HG03558 (cell line): ENCODE measurements at regions not wholly inside any gene's neighbourhood (a gene's known extent, or its start where the extent isn't known, plus 50 kb on each side); places are given as distances from the start of the nearest gene placed in this dataset.
A peak's percentile ranks its signal among the peaks of the same experiment; 100 is the strongest.

ENCODE experiments used
- ATAC-seq: cut with Tn5 transposase; IDR thresholded peaks from one replicate; pipeline ENCODE4 v1.9.1; 2021; ENCODE audit warnings: moderate number of reproducible peaks; ENCODE audit not compliant: unreplicated experiment; ENCODE audit errors: extremely low read depth

DNA sequence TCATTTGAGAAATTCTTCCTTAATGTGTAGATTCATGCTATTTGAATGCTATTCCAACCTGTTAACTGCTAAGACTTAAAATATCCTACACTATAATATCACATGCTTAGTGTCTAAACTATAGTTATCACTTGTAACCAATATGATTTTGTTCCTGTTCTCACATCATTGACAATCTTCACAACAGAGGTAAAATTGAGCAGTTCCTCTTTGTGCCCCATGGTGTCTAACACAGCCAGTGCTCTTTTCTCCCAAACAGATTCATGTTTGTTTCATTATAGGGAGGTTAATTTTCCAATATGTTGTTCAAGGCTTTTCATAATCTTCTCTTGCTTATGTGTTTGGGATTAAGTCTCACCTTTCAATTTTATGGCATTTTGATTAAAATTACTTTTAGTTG lies 591.1 kb downstream of the ZPLD1 start:
- no peak for ATAC-seq

DNA sequence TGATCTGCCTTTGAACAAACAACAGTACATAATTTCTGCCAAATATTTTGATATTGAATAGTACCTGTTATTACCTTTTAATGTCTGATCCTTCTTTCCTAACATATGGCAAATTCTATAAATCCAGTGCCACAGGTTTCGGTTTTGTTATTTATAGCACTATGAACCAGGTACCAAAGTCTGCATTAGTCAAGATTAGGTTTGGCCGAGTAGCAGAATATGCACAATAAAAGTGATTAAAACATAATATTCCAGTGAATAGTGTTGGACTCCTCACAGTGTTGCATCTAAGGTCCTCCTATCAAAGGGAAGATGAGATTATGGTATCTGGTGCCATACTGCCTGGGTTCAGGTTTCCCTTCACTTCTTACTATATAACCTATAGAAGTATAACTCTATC lies 599.0 kb downstream of the ZPLD1 start:
- ATAC-seq, result no peak

DNA sequence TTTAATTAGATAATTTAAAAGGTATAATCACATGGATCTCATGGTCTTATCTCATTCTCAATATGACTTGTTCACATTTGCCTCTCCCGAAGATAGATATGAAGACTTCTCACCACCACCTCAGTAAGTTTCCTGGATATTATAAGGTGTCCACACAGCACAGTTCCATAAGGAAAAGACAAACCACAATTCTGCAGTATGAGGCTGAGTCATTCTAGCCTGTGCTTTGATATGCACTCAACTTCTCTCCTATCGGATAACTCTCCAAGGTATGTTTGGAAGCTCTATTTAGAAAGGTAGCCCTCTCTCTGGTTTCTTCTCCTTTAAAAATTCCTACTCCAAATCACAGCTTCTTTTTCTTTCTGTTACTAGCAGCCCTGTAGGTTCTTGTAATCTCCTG lies 612.8 kb downstream of the ZPLD1 start:
- ATAC-seq, result no peak

DNA sequence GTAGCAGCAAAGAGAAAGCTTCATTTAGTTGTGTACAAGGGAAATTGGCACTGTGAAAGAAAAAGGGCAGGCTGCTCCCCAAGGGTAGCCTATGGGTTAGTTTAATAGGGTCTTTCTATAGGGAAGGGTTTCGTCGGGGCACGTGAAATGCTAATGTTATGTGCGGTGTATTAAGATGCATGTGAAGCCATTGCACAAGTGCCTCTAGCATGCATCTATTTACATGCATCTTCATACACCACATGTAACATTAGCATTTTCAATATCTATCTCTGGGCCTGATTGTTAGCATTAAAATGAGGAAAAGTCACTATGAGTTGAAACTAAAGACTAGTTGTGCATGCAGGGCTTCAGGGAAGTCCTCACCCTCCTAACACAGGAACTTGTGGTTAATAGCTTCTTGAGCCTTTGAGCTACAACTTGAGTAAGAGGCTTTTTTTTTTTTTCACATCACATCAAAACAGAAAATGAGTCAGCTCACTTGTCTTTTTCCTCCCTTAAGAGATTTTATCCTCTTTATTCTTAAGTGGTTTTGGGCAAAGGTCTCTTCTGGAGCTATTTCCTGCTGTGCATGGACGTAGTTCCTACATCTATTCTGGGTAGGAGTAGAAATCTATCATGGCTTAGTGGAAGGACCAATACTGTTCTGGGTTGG lies 613.4 kb downstream of the ZPLD1 start:
- no peak for ATAC-seq

- ATAC-seq, result no peak
These were observed 617.5 kb downstream of the ZPLD1 start for GRCh38 chr3:103052236-103052830.

DNA sequence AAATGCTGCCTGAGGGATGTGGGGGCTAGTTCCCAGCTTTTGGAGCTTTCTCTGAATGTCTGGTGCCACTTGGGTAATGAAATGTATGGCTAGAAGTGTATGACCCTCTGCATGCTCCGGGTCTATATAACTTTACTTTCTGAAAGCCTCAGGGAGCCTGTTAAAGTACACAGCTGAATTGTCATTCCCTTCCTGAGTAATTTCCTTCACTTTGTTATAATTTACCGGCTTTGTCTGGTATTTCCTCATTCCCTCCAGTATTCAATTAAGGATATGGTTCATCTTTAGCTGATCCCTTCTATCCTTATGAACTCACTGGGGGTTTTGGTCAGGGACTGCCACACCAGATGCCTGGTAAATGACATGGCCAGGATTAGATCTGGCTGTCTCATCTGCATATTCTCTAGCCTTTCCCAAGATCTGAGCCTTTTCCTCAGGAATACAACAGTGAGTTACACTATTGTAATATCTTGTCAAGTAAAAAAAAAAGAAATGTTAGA lies 620.3 kb downstream of the ZPLD1 start:
- no peak for ATAC-seq

- no peak for ATAC-seq
These were observed 621.7 kb downstream of the ZPLD1 start for GRCh38 chr3:103056542-103056941.

DNA sequence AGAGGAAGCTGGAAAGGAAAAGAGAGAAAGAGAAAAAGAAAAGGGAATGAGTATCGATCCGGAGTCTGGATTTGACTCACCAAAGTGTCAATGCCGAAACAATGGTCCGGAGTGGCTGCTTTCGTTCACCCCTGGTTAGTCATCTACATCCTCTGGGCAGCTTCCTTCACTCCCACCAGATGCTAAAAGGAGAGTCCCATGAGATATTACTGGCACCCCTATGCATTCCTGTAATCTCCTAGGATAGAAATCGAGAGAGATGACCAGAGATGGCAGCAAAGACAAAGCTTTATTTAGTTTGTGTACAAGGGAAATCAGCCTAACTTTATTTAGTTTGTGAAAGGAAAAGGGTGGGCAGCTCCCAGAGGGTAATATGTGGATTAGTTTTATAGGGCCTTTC lies 622.2 kb downstream of the ZPLD1 start:
- ATAC-seq, result no peak

GRCh38 chr3:103057487-103057886 lies 622.7 kb downstream of the ZPLD1 start:
- ATAC-seq, result no peak

DNA sequence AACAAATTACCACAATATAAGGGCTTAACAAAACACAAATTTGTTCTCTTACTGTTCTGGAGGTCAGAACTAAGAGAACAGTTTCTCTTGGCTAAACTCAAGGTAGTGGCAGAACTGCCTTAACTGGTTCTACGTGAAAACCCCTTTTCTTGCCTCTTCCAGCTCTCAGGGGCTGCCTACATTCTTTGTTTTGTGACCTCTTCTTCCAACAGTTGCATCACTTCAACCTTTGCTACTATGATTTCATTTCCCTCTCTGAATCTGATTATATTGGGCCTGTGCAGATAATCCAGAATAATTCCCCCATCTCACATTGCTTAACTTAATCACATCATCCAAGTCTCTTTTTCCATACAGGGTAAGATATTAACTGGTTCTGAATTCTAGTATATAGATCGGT lies 624.6 kb downstream of the ZPLD1 start:
- no peak for ATAC-seq

DNA sequence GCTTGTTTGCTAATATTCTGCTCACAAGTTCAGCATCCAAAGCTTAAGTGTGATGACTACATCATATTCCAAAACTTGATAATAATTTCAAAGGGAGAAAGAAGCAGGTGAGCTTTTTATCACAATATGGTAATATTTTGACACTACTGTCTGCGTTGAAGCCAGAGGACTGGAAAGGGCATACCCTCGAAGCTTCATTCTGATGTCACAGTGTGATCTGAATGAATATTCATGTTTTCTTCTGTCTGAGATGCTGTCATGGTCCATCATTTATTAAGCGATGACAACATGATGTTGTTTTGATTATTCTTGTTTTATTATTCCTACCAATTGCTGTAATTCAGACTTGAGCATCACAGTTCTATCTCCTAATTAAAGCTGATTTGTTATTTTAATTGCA lies 625.4 kb downstream of the ZPLD1 start:
- no peak for ATAC-seq

DNA sequence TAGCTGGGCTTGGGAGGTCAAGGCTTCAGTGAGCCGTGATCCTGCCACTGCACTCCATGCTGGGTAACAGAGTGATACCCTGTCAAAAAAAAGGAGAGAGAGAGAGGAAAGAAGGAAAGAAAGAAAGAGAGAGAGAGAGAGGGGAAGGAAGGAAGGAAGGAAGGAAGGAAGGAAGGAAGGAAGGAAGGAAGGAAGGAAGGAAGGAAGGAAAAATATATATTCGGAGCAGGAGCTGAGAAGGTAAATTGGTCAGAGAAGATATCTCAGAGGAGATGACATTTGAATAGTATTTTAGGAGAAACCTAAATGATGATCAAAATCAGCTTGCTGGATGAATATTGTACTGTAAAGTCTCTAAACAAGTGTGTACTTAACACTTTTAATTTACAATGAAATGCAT lies 633.1 kb downstream of the ZPLD1 start:
- ATAC-seq, result no peak

DNA sequence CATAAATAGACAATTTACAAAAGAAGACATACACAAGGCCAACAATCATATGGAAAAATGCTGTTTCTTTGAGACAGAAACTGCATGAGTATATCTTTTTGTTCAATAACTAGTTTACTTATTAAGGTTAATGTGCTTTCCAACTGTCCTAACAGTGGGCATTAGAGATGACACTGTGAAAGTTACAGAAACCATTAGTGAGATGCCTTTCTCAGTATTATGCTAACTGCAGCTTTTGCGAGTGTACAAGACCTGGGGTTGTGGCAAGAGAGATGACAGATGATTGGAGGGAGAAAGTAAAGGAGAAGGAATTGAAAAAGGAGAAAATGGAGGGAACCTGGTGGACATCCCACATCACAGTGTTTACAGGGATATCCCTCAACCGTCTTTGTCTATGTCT lies 640.5 kb downstream of the ZPLD1 start:
- no peak for ATAC-seq

- no peak for ATAC-seq
These were observed 643.1 kb downstream of the ZPLD1 start for GRCh38 chr3:103077910-103078309.

GRCh38 chr3:103082501-103082900 lies 647.7 kb downstream of the ZPLD1 start:
- no peak for ATAC-seq

DNA sequence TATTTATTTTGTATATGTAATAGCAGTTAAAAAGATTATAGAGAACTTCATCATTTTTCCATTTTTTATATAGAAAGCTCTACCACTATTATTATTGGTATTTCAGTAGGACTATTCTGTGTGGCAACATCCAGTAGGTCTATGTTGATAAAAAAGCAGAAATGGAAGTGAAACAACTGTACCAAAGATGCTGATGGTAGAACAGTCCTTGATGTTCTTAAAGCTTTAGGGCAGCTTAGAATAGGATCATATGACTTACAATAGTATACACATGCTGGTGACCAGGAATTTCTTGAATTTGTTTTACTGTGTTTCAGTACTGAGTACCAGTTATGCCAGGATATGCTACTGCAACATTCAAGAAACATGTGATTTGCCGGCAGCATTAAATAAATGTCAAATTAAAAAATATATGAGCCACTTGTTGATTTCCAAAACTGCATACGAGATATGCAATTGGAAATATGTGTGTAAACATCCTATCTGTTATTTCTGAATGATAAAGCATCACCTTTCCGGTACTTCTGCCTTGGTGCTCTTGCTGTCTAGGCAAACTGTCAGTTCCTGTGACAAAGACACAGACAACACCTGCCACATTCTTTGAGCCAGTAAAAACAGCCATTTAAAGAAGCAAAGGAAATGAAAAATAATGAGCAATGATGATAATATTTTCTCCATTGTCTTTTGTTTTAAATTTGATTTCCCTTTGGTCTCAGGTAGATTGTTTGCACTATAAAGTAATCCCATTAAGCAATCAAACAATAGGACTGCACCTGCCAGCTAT lies 649.2 kb downstream of the ZPLD1 start:
- no peak for ATAC-seq

DNA sequence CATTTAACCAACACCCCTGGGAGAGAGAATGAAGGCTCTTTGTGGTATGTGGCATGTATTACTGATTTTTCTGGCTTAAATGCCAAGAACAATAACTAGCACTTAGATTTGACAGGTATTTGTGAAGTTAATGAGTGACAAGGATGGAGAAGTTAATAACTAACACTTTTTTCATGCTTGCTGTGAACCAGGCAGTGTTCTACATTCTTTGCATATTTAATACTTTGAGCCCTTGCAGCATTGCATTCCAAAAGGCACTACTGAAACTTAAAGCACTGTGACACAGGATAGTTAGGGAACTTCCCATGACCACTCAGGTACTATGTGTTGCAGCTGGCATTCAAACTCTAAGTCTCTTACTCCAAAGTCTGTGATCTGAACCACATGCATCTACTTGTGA lies 650.6 kb downstream of the ZPLD1 start:
- ATAC-seq, result peak; percentile 49

- no peak for ATAC-seq
These were observed 654.9 kb downstream of the ZPLD1 start for GRCh38 chr3:103089758-103090157.

DNA sequence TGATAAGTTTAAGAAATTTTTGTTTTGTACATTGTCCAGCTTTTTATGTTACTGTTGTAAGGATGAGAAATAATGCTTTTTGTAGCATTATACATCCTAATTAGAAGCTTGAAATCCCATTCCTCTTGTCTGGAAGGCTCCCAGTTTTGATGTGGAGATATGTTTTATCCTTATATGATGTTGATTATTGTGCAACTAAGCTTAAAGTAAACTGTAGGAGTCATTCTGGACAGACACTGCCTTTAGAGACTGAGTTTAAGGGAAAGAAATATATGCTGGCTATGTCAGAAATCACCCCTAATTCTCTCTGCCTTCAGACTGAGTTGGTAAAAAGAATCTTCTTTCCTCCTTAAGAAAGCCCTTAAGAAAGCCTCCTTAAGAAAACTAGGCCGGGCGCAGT lies 670.4 kb downstream of the ZPLD1 start:
- no peak for ATAC-seq

DNA sequence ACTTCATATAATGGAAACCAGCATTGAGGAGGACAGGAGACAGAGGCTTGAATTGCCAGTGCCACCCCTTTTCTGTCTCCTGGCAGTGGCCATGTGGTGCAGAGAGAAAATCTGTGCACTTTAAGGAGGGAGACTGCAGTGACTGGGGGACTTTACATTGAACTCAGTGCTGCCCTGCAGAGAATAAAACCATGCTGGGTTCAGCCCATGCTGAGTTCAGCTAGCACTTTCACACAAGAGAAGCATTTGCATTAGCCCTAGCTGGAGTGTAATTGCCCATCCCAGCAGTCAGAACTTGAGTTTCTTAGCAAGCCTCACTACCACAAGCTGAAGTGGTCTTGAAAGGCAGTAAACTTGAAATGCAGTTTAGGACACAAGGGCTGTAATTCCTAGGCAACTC lies 677.5 kb downstream of the ZPLD1 start:
- ATAC-seq, result no peak

GRCh38 chr3:103126115-103126514 lies 691.3 kb downstream of the ZPLD1 start:
- no peak for ATAC-seq
